ENCODE measurements at regions not wholly inside any gene's neighbourhood (a gene's known extent, or its start where the extent isn't known, plus 50 kb on each side); places are given as distances from the start of the nearest gene placed in this dataset.
"Not testable (repeated sequence)": the region's sequence is repeated elsewhere in the genome, so short reads cannot be mapped to it uniquely, and the experiment has no call there.

DNA sequence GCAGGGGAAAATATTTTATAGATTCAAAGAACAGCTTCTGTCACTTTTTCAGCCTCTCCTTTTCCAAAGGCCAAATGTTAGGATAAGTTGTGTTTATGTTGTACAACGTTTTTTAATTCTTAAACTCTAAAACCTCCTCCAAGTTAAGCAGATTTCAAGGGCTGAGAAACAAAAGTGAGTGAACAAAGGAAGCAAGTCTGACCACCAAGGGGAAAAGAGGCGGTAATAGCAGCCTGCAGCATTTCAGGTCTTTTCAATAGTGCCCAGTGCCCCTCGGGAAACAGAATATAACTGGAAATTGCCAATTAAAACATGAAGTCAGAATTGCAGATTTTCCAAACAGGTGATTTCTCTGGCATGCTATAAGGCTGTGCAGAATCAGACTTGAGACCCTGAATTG is 510.0 kb upstream of the HTR2C start:
- in situ Hi-C loops (cut with MboI; ENCODE audit: low pct_unique_long_range_greater_than_20kb in 2 of 9, low sequenced_read_pairs in 9 of 9, unreplicated experiment in 9 of 9), result loop anchor here in 1 of 9 experiments (25.0 kb wide), 1 partner anchor 137 kb away; no protein-coding TSS in a partner anchor
- WGBS, 10 experiments, result 5 to 42% (median 17%) methylated on average over 1 to 3 of the region's 3 CpGs; no CpG with 5 or more reads in 6 of the 10 experiments
- no peak for ATAC-seq (replicated peaks in 6 of 8)

GRCh38 chrX:114071412-114071811 is 512.5 kb upstream of the HTR2C start:
- in situ Hi-C loops (cut with MboI; ENCODE audit: low pct_unique_long_range_greater_than_20kb in 2 of 9, low sequenced_read_pairs in 9 of 9, unreplicated experiment in 9 of 9), result loop anchor here in 1 of 9 experiments (25.0 kb wide), 1 partner anchor 134 kb away; no protein-coding TSS in a partner anchor
- no peak for ATAC-seq (replicated peaks in 6 of 8)
- no peaks in the 10 kb centered on the region for H3K4me1 ChIP-seq (replicated peaks in 1 of 2)
- no peak overlapping the region for H3K4me3 ChIP-seq
- H3K27ac ChIP-seq, result no peak overlapping the region
- 70 to 100% (median 100%) methylated on average over 2 to 5 of the region's 5 CpGs; no CpG with 5 or more reads in 7 of the 10 experiments for WGBS, 10 experiments

More for the DNA sequence above, 510.0 kb upstream of the HTR2C start:
- no peak overlapping the region for H3K27ac ChIP-seq
- no peak overlapping the region for H3K4me3 ChIP-seq
- no peaks in the 10 kb centered on the region for H3K4me1 ChIP-seq (replicated peaks in 1 of 2)

GRCh38 chrX:114065577-114066223 is 518.2 kb upstream of the HTR2C start:
- ATAC-seq (replicated peaks in 6 of 8), result no peak
- 30 to 100% (median 86%) methylated on average over 1 to 3 of the region's 4 CpGs; no CpG with 5 or more reads in 7 of the 10 experiments for WGBS, 10 experiments
- in situ Hi-C loops (cut with MboI; ENCODE audit: low pct_unique_long_range_greater_than_20kb in 2 of 9, low sequenced_read_pairs in 9 of 9, unreplicated experiment in 9 of 9), result loop anchor here in 1 of 9 experiments (25.0 kb wide), 1 partner anchor 128 kb away; no protein-coding TSS in a partner anchor
- no peak overlapping the region for H3K4me3 ChIP-seq
- H3K4me1 ChIP-seq (replicated peaks in 1 of 2), result no peaks in the 10 kb centered on the region
- H3K27ac ChIP-seq, result no peak overlapping the region

DNA sequence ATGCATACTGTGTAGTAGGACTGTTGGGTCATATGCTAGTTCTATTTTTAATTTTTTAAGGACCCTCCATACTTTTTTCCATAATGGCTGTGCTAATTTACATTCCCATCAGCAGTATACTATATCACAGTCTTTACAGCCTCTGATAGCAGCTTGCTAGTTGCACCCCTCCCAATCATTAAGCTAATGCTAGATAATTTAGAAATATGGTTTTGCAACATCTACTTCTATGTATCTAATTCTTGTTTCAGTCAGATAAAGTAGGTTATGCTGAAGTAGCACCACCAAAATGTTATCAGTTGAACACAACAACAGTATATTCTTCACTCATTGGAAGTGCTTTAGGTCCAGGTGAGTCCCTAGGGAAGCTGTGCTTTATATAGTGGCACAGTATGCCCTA is 522.7 kb upstream of the HTR2C start:
- no peak overlapping the region for H3K27ac ChIP-seq
- no peak overlapping the region for H3K4me3 ChIP-seq
- no peaks in the 10 kb centered on the region for H3K4me1 ChIP-seq (replicated peaks in 1 of 2)
- ATAC-seq (replicated peaks in 6 of 8), result no peak
- in situ Hi-C loops (cut with MboI; ENCODE audit: low pct_unique_long_range_greater_than_20kb in 2 of 9, low sequenced_read_pairs in 9 of 9, unreplicated experiment in 9 of 9), result loop anchor here in 1 of 9 experiments (25.0 kb wide), 1 partner anchor 124 kb away; no protein-coding TSS in a partner anchor

DNA sequence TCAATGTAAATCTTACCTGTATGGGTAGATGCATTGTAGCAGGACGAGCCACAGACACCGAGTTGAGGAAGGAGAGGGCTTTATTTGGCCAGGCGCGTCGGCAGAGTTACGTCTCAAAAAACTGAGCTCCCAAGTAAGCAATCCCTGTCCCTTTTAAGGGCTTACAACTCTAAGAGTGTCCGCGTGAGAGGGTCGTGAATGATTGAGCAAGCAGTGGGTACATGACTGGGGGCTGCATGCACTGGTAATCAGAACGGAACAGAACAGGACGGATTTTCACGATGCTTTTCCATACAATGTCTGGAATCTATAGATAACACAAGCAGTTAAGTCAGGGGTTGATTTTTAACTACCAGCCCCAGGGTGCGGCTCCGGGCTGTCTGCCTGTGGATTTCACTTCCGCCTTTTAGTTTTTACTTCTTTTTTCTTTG is 524.9 kb upstream of the HTR2C start:
- 0 to 100% (median 53%) methylated on average over 1 to 13 of the region's 15 CpGs; no CpG with 5 or more reads in 6 of the 10 experiments for WGBS, 10 experiments
- in situ Hi-C loops (cut with MboI; ENCODE audit: low pct_unique_long_range_greater_than_20kb in 2 of 9, low sequenced_read_pairs in 9 of 9, unreplicated experiment in 9 of 9), result loop anchor here in 1 of 9 experiments (25.0 kb wide), 1 partner anchor 122 kb away; no protein-coding TSS in a partner anchor
- Histone ChIP-seq H3K27ac (no peak overlapping the region), H3K4me3 (no peak overlapping the region), H3K4me1 (replicated peaks in 1 of 2) (no peaks in the 10 kb centered on the region)
- no peak for ATAC-seq (replicated peaks in 6 of 8)

GRCh38 chrX:114057422-114057821 is 526.5 kb upstream of the HTR2C start:
- not testable (repeated sequence) for ATAC-seq (replicated peaks in 6 of 8); H3K4me3 ChIP-seq

DNA sequence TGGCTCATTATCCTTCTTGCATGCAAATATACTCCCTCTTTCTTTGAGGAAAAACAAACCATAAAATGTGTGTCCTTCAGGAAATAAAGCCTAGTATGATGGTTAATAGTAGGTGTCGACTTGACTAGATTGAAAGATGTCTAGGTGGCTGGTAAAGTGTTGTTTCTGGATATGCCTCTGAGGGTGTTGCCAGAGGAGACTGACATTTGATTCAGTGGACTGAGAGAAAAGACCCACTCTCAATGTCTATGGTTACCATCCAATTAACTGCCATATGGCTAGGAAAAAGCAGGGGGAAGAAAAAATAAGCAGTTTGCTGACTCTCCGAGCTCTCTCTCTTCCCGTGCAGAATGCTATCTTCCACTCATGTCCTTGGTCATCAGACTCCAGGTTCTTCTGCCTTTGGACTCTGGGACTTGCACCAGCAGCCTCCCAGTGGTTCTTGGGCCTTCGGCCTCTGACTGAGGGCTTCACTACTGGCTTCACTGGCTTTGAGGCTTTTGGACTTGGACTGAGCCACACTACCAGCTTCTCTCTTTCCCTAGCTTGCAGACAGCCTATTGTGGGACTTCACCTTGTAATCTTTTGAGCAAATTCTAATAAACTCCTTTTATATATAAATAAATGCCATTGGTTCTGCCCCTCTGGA is 532.1 kb upstream of the HTR2C start:
- Histone ChIP-seq H3K27ac (no peak overlapping the region), H3K4me3 (no peak overlapping the region), H3K4me1 (replicated peaks in 1 of 2) (no peaks in the 10 kb centered on the region)
- in situ Hi-C loops (cut with MboI; ENCODE audit: low pct_unique_long_range_greater_than_20kb in 2 of 9, low sequenced_read_pairs in 9 of 9, unreplicated experiment in 9 of 9), result loop anchor here in 1 of 9 experiments (25.0 kb wide), 1 partner anchor 114 kb away; no protein-coding TSS in a partner anchor
- 43 to 100% methylated on average over 2 of the region's 4 CpGs; no CpG with 5 or more reads in 8 of the 10 experiments for WGBS, 10 experiments
- no peak for ATAC-seq (replicated peaks in 6 of 8)

More at GRCh38 chrX:114057422-114057821, 526.5 kb upstream of the HTR2C start:
- 7 to 100% (median 83%) methylated on average over 1 to 7 of the region's 11 CpGs; no CpG with 5 or more reads in 3 of the 10 experiments for WGBS, 10 experiments
- in situ Hi-C loops (cut with MboI; ENCODE audit: low pct_unique_long_range_greater_than_20kb in 2 of 9, low sequenced_read_pairs in 9 of 9, unreplicated experiment in 9 of 9), result loop anchor here in 1 of 9 experiments (25.0 kb wide), 1 partner anchor 120 kb away; no protein-coding TSS in a partner anchor
- H3K27ac ChIP-seq; H3K4me1 ChIP-seq (replicated peaks in 1 of 2): not testable (repeated sequence)

GRCh38 chrX:114050075-114050796 is 533.6 kb upstream of the HTR2C start:
- WGBS, 10 experiments, result 31 to 100% (median 84%) methylated on average over 1 to 5 of the region's 7 CpGs; no CpG with 5 or more reads in 6 of the 10 experiments
- ATAC-seq (replicated peaks in 6 of 8), result no peak
- Histone ChIP-seq H3K4me1 (replicated peaks in 1 of 2) (no peaks in the 10 kb centered on the region), H3K4me3 (no peak overlapping the region), H3K27ac (no peak overlapping the region)
- in situ Hi-C loops (cut with MboI; ENCODE audit: low pct_unique_long_range_greater_than_20kb in 2 of 9, low sequenced_read_pairs in 9 of 9, unreplicated experiment in 9 of 9), result loop anchor here in 1 of 9 experiments (25.0 kb wide), 1 partner anchor 113 kb away; no protein-coding TSS in a partner anchor

GRCh38 chrX:114049063-114049462 is 534.8 kb upstream of the HTR2C start:
- Histone ChIP-seq H3K4me1 (replicated peaks in 1 of 2) (no peaks in the 10 kb centered on the region), H3K4me3 (no peak overlapping the region), H3K27ac (no peak overlapping the region)
- ATAC-seq (replicated peaks in 6 of 8), result no peak
- 33 to 68% (median 50%) methylated on average over 1 to 3 of the region's 3 CpGs; no CpG with 5 or more reads in 7 of the 10 experiments for WGBS, 10 experiments
- in situ Hi-C loops (cut with MboI; ENCODE audit: low pct_unique_long_range_greater_than_20kb in 2 of 9, low sequenced_read_pairs in 9 of 9, unreplicated experiment in 9 of 9), result no loop called here

GRCh38 chrX:114047558-114047957 is 536.3 kb upstream of the HTR2C start:
- no peak for ATAC-seq (replicated peaks in 6 of 8)
- in situ Hi-C loops (cut with MboI; ENCODE audit: low pct_unique_long_range_greater_than_20kb in 2 of 9, low sequenced_read_pairs in 9 of 9, unreplicated experiment in 9 of 9), result no loop called here
- H3K27ac ChIP-seq, result no peak overlapping the region
- H3K4me1 ChIP-seq (replicated peaks in 1 of 2), result no peaks in the 10 kb centered on the region
- 60 to 100% (median 82%) methylated on average over 1 of the region's 7 CpGs; no CpG with 5 or more reads in 6 of the 10 experiments for WGBS, 10 experiments
- no peak overlapping the region for H3K4me3 ChIP-seq

GRCh38 chrX:114046695-114047279 is 537.1 kb upstream of the HTR2C start:
- no peaks in the 10 kb centered on the region for H3K4me1 ChIP-seq (replicated peaks in 1 of 2)
- in situ Hi-C loops (cut with MboI; ENCODE audit: low pct_unique_long_range_greater_than_20kb in 2 of 9, low sequenced_read_pairs in 9 of 9, unreplicated experiment in 9 of 9), result no loop called here
- no peak overlapping the region for H3K27ac ChIP-seq
- 0 to 80% (median 51%) methylated on average over 1 to 6 of the region's 6 CpGs; no CpG with 5 or more reads in 6 of the 10 experiments for WGBS, 10 experiments
- ATAC-seq (replicated peaks in 6 of 8), result no peak
- H3K4me3 ChIP-seq, result no peak overlapping the region

DNA sequence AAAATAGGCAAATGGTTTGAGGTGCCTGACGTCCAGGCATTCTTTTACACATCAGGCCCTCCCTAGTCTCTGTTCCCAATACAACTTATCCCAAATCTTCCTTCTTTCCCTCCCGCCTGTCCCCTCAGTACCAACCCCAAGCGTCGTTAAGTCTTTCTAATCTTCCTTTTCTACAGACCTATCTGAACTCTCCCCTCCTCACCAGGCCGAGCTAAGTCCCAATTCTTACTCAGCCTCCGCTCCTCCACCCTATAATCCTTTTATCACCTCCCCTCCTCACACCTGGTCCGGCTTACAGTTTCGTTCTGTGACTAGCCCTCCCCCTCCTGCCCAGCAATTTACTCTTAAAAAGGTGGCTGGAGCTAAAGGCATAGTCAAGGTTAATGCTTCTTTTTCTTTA is 542.4 kb upstream of the HTR2C start:
- H3K4me1 ChIP-seq (replicated peaks in 1 of 2); H3K27ac ChIP-seq; ATAC-seq (replicated peaks in 6 of 8); in situ Hi-C loops (cut with MboI; ENCODE audit: low pct_unique_long_range_greater_than_20kb in 2 of 9, low sequenced_read_pairs in 9 of 9, unreplicated experiment in 9 of 9); H3K4me3 ChIP-seq: not testable (repeated sequence)
- 0 to 83% (median 60%) methylated on average over 1 to 4 of the region's 8 CpGs; no CpG with 5 or more reads in 5 of the 10 experiments for WGBS, 10 experiments

Data from motor neuron (in vitro differentiated cells).